Left forelimb (tissue), 1 donor: ENCODE measurements at regions not wholly inside any gene's neighbourhood (a gene's known extent, or its start where the extent isn't known, plus 50 kb on each side); places are given as distances from the start of the nearest gene placed in this dataset.

Experiments
- DNase-seq: peaks from one replicate; pipeline ENCODE4 v3.0.0-alpha.2; 2018; ENCODE audit warnings: low spot score

DNA sequence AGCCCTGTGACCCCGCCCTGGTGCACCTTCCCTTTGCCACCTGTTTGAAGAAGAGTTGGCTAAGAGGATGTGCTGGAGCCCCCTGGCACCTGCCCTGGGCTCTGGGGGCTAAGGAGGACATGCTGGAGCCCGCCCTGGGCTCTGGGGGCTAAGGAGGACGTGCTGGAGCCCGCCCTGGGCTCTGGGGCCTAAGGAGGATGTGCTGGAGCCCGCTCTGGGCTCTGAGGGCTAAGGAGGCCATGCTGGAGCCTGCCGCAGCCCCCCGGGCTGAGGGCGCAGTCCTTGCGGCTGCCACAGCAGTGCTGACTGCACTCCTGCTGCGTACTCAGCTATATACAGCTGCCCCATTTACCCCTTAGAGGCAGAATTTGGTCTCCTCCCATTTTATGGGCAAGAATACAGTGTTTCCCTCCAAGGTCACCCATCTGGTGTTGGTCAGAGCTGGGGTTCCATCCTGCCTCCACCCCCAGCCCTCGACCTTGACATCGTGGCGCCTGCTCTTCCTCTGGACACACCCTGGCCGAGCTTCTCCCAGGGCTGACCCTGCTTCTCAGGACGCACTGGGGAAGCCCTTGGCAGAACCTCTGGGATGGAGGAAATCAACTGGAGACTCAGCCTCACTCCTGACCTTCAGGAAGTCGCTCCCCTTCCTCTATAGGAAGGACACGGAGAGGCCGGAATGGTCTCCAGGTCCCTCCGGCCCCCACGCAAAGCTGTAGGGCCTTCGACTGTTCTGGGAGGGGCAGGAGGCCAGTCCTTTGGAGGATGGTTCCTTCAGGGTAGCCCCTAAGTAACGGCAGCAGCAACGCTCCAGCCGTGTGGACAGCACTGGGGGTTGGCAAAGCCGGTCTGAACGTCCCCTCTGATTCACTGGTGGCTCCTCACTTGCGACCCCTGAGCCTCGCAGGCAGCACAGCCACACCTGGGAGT lies 65.0 kb upstream of the HPCAL1 start:
- DNase-seq = no peak

DNA sequence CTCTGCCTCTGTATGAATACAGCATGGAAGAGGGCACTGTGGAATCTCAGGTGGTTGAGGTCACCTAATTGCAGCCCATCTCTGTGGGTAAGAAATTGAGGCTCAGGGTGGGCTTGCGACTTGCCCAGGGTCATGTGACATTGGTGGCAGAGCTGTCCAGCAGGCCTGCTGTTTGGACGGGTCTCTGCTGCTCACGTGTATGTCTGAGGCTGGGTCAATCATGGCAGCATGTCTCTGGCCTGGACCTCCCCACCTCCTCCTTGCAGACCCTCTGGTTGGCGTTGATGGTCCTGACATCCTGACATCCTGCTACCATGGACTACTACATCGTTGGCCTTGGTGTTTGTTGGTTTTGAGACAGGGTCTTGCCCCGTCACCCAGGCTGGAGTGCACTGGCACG lies 64.3 kb upstream of the HPCAL1 start:
- no peak for DNase-seq

DNA sequence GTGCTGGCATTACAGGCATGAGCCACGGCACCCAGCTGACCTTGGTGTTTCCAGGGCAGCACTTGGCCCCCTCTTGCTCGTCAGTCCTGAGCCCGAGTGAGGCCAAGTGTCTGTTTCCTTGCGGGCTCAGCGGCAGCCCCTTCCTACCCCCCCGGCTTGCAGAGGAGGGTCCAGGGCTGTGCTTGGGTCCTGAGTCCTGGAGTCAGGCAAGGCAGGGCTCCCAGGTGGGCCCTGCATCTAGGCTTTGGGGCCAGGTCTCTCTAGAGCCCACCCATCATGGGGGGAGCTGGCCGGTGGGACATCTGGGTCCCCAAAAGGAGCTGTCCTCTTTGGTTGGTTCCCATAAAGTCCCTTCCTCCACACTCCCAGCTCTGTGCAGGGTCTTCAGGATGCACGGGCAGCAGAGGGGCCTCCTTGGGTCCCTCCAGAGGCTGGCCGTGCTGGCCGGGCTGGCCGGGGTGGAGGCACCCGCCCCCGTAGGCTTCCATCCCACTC lies 63.7 kb upstream of the HPCAL1 start:
- DNase-seq = no peak

DNA sequence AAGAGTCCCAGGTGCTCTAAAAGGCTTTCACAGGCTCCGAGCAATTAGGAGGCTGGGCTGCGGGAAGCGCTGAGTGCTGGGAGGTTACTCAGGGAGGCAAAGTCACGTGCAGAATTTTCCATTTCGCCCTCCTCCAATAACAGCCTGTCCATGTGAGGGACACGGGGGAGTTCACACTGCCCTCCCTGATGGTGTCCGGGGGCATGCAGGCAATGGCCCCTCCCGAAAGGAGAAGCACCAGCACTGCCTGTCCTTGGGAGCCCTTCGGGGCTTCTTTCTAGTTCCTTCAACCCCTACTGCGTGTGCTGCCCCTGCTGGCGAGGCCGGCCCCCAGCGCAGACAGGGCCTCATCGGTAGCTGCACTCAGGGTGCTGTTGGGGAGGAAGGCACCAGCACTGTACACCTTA lies 63.1 kb upstream of the HPCAL1 start:
- DNase-seq = no peak

DNA sequence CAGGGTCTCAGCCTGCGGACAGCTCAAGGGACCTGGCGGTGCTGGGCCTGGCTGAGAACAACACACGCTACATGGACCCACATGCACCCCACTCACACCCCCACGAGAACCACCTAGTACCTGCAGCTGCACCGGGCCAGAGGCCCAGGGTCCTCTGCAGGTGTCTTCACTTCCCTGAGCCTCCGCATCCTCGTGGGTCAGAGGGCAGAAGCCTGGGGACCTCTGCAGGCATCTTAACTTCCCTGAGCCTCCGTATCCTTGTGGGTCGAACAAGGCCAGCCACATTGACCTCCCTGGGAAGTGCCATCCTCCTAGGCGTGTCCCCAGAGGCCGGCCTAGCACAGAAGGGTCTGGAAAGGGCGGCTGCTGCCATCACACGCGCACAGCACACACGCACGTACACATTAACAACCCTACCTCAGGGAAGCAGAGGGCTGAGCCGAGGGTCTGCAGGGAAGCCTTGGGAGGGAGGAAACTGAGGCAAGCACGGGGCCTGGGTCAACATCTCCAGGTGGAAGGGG lies 62.5 kb upstream of the HPCAL1 start:
- no peak for DNase-seq

DNA sequence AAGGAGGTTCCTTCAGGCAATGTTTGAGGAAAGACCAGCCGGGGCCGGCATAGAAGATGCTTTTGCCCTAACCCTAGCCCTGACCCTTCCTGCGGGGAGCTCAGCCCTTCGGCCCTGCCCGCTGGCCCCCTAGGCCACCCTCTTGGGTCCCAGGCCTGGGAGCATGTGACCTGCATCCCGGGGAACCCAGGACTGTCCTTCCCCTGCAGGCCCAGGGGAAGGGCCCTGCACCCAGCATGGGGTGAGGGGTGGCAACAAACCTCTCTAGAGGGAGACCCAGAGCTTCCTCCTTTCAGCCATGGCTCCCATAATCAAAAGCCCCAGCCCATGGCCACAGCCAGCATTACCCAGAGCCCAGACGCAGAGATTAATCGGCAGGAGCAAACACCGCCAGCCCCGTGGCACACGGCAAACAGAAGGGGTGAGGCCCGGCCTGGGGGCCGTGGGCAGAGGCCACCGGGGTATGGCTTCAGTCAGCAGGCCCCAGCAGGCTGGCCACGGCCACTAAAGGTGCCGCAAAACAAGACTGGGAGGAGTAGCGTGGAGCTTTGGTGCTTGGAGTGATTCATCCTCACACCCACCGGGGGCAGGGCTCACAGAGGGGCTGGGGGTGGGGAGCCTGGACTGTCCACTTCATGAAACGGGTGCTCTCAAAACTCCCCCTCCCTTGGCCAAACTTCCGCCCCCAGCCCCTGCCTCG lies 61.6 kb upstream of the HPCAL1 start:
- DNase-seq = no peak

DNA sequence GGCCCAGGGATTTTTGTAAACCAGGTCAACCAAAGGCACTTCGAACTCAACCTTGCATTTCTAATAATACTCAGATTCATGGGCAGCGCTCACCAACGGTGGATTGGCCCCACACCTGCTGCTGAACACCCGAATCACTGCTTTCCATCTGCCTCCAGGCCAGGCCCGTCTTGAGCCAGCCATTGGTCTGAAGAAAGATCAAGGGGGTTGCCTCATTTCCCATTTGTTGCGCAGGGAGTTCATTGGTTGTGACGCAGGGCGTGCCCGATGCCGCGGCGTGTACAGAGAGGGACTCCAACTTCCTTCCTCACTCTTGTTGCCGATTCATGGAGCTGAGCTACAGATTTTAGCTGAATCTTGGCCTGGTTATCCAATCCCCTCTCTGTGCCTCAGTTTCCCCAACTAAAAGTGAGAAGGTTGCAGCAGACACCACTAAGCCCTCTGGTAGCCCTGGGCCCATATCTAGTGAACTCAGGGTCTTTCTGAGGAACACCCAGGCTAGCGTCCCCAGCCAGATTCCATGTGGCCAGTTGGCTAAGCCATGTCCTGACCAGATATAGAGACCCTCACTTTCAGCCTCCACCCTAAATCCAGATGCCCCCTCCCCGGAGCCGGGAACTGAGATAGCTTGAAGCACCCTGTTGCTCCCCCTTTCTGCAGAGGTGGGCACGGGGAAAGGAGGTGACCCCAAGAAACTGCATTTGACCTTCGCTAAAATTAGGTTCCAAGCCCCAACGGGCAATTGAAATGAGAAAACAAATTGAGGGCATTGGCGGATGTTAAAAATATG lies 60.9 kb upstream of the HPCAL1 start:
- DNase-seq = no peak

DNA sequence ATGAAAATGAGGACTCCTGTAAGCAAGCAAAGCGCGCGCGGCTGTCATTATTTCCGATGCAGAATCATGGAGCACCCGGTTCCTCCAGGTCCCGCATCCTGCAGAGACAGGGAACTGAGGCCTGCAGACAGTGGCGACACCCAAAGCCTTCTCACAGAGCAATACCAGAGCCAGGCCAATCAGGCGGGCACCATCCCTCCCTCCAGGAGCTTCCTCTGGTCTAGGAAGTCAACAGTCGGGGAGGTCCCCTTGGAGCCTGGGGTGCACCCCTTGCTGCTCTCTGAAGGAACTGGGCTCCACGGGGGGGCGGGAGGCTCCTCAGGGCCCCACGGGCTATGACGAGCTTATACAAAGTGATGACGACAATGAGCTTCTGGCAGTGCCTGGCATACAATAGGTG lies 60.3 kb upstream of the HPCAL1 start:
- DNase-seq = no peak

DNA sequence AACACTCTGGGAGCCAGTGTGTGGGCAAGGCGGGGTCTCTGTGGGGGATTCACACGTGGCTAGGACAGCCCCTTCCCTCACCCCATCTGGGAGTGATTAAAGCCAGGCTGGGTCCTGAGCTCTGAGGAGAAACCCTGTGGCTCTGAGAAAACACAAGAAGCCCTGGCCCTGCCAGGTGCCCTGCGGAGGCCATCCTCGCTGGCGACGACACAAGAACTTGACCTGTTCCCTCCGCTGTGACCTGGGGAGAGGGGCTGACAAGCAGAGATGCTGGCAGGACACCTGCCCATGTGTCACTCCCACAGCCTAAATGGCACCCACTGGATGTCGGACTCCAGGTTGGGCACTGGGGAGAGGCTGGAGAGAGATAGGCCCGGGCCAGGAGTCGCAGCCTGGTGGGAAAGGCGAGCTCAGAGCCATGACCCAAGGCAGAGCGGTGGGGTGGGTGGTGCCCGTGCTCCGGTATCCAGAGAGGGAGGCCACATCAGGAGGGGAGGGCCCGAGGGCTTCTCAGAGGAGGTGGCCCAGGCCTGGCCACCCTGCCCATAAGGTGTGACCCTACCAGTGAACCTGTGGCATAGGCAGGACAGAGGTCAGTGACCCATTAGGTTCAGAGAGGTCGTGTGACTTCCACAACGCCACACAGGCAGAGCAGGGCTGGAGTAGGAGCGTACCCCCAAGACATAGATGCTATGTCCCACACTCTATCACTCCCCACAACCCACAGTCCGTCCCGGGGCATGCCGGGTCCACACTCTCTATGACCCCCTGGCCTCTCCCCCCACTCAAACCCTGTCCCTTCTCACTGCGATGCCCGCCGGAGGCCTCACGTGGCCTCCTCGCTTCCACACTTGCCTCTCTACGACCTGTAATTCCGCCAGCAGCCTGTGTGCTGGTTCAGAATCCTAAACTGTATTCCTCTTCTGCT lies 59.4 kb upstream of the HPCAL1 start:
- no peak for DNase-seq

DNA sequence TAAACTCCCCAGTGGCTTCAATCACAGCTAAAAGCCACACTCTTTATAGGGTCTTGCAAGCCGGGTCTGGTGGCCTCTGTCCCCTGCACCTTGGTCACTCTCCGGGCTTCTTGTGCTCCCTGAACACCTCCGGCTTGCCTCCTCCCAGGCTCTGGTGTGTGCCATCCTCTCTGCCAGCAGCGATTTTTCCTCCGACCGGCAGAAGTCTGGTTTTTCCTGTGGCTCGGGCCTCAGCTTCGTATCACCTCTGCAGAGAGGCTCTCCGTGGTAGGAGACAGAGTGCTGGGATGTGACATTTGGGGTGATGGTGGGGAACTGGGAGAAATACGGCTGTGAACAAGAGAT lies 58.8 kb upstream of the HPCAL1 start:
- no peak for DNase-seq

DNA sequence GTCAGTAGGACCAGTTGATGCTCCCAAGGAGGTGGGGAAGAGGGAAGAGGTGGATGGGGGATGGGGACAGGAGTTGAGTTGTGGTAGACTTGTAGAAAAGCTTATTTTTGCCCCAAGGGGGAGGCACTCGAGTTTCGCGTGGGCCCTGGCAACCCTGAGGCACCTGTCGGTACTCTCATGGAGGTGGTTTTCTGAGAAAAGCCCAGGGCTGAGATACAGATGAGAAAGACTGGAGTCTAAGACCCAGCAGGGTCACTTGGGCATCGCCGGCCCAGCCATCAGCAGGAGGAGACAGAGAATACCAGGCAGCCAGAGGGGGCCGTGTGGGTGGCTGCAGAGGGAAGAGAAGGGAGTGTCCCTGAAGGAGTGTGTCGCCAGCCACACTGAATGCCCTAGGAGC lies 57.7 kb upstream of the HPCAL1 start:
- no peak for DNase-seq

DNA sequence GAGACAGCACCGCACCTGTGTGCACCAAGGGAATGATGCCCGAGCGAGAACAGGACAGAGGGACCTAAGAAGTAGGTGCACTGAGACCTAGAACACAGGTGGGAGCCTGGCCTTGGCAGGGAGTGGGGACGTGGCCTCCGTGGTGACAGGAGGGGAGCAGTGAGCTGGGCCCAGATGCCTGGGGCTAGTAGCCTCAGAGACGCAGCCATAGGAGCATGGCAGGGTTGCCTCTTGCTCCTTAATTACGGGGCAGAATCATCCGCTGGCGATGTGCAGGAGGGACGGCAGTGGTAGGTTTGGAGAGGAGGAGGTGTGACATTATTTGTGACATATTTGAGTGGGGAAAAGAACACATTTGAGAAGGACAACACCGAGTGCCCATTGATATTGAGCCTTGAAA lies 57.0 kb upstream of the HPCAL1 start:
- no peak for DNase-seq

DNA sequence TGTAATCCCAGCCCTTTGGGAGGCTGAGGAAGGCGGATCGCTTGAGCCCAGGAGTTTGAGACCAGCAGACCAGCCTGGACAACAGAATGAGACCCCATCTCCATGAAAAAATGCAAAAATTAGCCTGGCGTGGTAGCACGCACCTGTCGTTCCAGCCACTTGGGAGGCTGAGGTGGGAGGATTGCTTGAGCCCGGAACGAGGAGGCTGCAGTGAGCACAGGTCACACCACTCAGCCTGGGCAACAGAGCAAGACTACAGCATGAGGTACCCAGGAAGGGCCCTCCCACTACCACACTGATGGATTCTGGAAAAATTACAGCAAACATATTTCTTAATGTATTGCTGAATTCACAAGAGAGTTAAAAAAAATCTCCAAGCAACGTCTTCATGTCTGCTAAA lies 56.3 kb upstream of the HPCAL1 start:
- DNase-seq = no peak

DNA sequence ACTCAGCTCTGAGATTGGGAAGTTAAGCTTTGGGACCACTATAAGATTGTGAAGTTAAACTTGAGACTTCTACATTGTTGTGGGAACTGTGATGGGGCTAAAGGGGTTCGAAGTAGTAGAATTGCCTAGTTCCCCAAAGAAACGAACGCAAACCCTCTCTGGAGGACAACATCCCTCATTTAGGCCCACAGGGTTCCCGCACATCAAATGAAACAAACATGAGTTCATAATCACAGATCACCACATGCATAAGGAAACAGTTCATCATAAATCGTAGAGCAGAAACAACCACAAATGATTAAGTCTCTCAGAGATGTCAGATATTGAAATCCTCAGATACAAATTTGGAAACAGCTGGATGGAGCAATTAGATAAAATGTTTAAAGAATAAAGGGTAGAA lies 55.9 kb upstream of the HPCAL1 start:
- DNase-seq = no peak

DNA sequence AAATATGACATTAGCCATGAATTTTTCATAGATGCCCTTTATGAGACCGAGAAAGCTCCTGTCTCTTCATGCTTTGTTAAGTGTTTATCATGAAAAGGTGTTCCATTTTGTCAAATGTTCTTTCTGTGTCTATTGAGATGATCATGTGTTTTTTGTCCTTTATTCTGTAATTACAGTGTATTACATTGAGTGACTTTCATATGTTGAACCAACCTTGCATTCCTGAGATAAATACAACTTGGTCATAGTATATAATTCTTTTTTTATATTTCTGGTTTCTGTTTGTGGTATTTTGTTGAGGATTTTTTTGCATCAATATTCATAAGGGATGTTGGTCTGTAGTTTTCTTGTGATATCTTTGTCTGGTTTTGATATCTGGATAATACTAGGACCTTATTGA lies 52.9 kb upstream of the HPCAL1 start:
- DNase-seq = no peak

DNA sequence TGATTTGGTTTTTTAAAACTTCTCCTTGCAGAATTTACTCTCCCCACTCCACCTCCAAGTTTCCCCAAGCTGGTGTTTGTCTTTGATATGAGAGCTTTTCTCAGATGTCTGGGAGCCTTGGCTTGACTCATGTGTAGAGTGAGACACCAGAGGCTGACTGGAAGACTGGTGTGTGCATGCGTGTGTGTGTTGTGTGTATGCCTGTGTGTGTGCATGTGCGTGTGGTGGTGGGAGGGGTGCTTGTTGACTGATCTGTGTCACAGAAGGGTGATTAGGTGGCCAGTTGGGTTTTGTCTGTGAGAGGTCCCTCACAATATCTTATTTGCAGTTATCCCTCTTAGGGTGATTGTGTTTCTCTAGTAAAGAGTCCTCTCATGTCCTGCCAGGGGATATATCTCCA lies 50.5 kb upstream of the HPCAL1 start:
- DNase-seq = no peak

DNA sequence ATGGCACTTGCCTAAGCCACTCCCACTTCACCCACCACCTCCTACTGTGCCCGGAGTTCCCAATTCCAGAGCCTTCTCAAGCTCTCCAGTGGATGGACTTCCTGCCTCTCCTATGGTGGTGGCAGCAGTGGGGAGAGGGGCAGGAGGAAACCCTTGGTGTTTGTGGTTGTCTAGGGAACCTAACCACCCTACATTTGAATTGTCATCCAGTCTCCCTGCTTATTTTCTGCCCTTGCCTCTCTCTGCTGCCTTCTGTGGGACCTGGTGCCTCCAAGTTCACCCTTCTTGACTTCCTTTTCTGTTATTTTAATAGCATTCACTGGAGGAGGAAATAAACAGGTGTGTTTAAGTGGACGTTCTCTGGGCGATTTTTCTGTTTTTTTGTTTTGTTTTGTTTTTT lies 50.0 kb upstream of the HPCAL1 start:
- no peak for DNase-seq
